OCI-LY1 (cell line): ENCODE measurements at regions not wholly inside any gene's neighbourhood (a gene's known extent, or its start where the extent isn't known, plus 50 kb on each side); places are given as distances from the start of the nearest gene placed in this dataset.

ENCODE experiments used
- H2AFZ ChIP-seq: fragments of 200-600 bp; sonication (generic), shearing (Covaris generic); 2 replicates; pipeline ENCODE4 v1.6.0; 2014; ENCODE audit warnings: antibody characterized with exemption, mild to moderate bottlenecking, low read length
- H3F3A ChIP-seq: fragments of 200-600 bp; sonication (generic), shearing (Covaris generic); 2 replicates; pipeline ENCODE4 v1.6.0; 2014; ENCODE audit warnings: mild to moderate bottlenecking, antibody characterized with exemption, low read length, moderate library complexity; ENCODE audit not compliant: insufficient read depth
- H3K27ac ChIP-seq: fragments of 200-600 bp; sonication (generic); 2 replicates; pipeline ENCODE4 v1.5.1; 2014; ENCODE audit warnings: low read length, mixed run types, mild to moderate bottlenecking, low read depth; ENCODE audit not compliant: poor library complexity, severe bottlenecking
- H3K27me3 ChIP-seq: fragments of 200-600 bp; sonication (generic); 2 replicates; pipeline ENCODE4 v1.6.0; 2014; ENCODE audit warnings: antibody characterized with exemption, mild to moderate bottlenecking, low read length, moderate library complexity; ENCODE audit not compliant: insufficient read depth
- H3K36me3 ChIP-seq: fragments of 200-600 bp; sonication (generic); 2 replicates; pipeline ENCODE4 v1.6.1; 2014; ENCODE audit warnings: mild to moderate bottlenecking, antibody characterized with exemption, low read length, moderate library complexity, mixed read lengths; ENCODE audit not compliant: insufficient read depth
- H3K4me1 ChIP-seq: fragments of 200-600 bp; sonication (generic); 2 replicates; pipeline ENCODE4 v1.5.1; 2014; ENCODE audit warnings: mild to moderate bottlenecking, low read length, moderate library complexity; ENCODE audit not compliant: insufficient read depth, severe bottlenecking
- H3K4me2 ChIP-seq: fragments of 200-600 bp; sonication (generic), shearing (Covaris generic); 2 replicates; pipeline ENCODE4 v1.6.1; 2014; ENCODE audit warnings: low read length
- H3K4me3 ChIP-seq: fragments of 200-600 bp; sonication (generic); 2 replicates; pipeline ENCODE4 v1.5.1; 2014; ENCODE audit warnings: low read length, low read depth, mild to moderate bottlenecking, mixed read lengths; ENCODE audit not compliant: poor library complexity, severe bottlenecking
- H3K79me2 ChIP-seq: fragments of 200-600 bp; shearing (Covaris generic); 2 replicates; pipeline ENCODE4 v1.6.1; 2016; ENCODE audit warnings: mixed run types, low read length, mixed read lengths; ENCODE audit not compliant: insufficient read depth
- H3K9ac ChIP-seq: fragments of 200-600 bp; sonication (generic), shearing (Covaris generic); 2 replicates; pipeline ENCODE4 v1.6.1; 2014; ENCODE audit warnings: mild to moderate bottlenecking, low read length, mixed read lengths
- H3K9me2 ChIP-seq: fragments of 200-600 bp; sonication (generic), shearing (Covaris generic); 2 replicates; pipeline ENCODE4 v1.6.1; 2014; ENCODE audit warnings: low read depth, mild to moderate bottlenecking, low read length, mixed read lengths
- H3K9me3 ChIP-seq: fragments of 200-600 bp; shearing (Covaris generic); 2 replicates; pipeline ENCODE4 v1.6.1; 2014; ENCODE audit warnings: low read length, mixed read lengths
- H4K20me1 ChIP-seq: fragments of 200-600 bp; sonication (generic), shearing (Covaris generic); 2 replicates; pipeline ENCODE4 v1.6.0; 2016; ENCODE audit warnings: mild to moderate bottlenecking, low read length; ENCODE audit not compliant: insufficient read depth
- EZH2 ChIP-seq: fragments of 200-600 bp; sonication (generic), shearing (Covaris generic); IDR thresholded peaks from 2 replicates; pipeline ENCODE4 v1.8.0; 2017; ENCODE audit warnings: borderline replicate concordance, mixed run types, mild to moderate bottlenecking, antibody characterized with exemption, low read length, moderate library complexity, mixed read lengths
- TF ChIP-seq, protein P1 (sequence below): fragments of 200-600 bp; sonication (generic), shearing (Covaris generic); IDR thresholded peaks from 2 replicates; pipeline ENCODE4 v1.5.1; 2017; ENCODE audit warnings: mild to moderate bottlenecking, antibody characterized with exemption, low read length, moderate library complexity, mixed read lengths

DNA sequence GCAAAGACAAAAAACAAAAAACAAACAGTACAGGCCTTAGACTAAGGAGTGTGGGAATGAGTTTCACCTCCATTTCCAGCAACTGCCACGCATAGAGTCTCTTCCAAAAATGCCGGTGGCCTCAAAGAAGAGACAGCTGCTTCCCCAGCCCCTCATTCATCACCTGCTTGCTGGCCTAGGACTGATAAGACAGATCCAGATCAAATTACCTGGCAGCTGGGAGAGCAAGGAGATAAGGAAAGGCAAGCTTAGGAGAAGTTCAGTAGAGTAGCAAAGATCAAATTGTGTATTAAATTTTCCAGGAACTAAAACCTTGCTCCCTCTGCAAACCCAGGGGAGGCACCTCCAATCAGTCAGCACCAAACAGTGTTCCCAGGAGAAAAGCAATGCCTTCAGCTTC is 325.8 kb upstream of the CTNNB1 start:
- 0 out of 2 replicates have a peak, but pooled peaks cover 3% of the 10 kb centered on the region for H3K27me3 ChIP-seq

DNA sequence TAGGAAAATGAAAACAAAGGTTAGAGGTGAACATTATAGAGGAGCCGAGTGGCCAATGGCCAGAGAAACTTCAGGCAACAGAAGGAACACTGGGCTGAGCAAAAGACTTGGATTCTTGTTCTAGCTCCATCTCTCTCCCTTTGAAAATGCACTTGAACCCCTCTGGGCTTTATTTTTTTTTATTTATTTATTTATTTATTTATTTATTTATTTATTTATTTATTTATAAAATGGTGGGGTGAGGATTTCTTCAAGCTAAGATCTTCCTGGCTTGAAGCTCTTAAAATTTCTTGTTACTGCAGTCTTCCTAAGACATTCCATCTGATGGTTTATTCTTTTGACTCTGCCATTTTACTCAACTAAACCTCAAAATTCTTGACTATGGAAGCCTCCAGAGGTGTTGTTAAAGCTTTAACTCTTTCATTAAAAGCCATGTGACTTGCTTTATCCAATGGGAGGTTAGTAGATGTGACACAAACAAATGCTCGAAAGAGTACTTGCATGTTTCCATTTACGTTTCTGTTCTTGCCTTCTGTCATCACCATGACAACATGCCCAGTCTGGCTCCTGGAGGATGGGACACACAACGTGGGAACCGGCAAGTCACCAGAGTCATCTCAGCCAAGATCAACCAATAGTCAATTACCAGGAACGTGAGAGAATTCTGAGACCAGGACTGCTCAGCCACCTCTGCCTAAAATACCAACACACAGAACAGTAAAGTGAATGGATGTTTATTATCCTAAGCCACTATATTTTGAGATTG is 325.2 kb upstream of the CTNNB1 start:
- Histone ChIP-seq H3K9me2 (no peaks in the 10 kb centered on the region), H3K27ac (no peak overlapping the region), H3K4me3 (no peak overlapping the region), H2AFZ (no peak overlapping the region), H3K4me2 (no peak overlapping the region), H3K9ac (no peak overlapping the region), H3K36me3 (no peaks in the 10 kb centered on the region), H4K20me1 (no peaks in the 10 kb centered on the region), H3K4me1 (no peaks in the 10 kb centered on the region), H3K9me3 (no peaks in the 10 kb centered on the region), H3F3A (no peaks in the 10 kb centered on the region), H3K27me3 (0 out of 2 replicates have a peak, but pooled peaks cover 3% of the 10 kb centered on the region), H3K79me2 (no peaks in the 10 kb centered on the region)
- TF ChIP-seq EZH2: no peak
- TF ChIP-seq, protein P1, sequence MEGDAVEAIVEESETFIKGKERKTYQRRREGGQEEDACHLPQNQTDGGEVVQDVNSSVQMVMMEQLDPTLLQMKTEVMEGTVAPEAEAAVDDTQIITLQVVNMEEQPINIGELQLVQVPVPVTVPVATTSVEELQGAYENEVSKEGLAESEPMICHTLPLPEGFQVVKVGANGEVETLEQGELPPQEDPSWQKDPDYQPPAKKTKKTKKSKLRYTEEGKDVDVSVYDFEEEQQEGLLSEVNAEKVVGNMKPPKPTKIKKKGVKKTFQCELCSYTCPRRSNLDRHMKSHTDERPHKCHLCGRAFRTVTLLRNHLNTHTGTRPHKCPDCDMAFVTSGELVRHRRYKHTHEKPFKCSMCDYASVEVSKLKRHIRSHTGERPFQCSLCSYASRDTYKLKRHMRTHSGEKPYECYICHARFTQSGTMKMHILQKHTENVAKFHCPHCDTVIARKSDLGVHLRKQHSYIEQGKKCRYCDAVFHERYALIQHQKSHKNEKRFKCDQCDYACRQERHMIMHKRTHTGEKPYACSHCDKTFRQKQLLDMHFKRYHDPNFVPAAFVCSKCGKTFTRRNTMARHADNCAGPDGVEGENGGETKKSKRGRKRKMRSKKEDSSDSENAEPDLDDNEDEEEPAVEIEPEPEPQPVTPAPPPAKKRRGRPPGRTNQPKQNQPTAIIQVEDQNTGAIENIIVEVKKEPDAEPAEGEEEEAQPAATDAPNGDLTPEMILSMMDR: no peak

More for the DNA sequence above, 325.8 kb upstream of the CTNNB1 start:
- H4K20me1 ChIP-seq: no peaks in the 10 kb centered on the region
- H2AFZ ChIP-seq: no peak overlapping the region
- H3K4me1 ChIP-seq: no peaks in the 10 kb centered on the region
- TF ChIP-seq EZH2: no peak
- TF ChIP-seq, protein P1: no peak
- H3K9me2 ChIP-seq: no peaks in the 10 kb centered on the region
- H3K4me2 ChIP-seq: no peak overlapping the region
- H3F3A ChIP-seq: no peaks in the 10 kb centered on the region
- no peaks in the 10 kb centered on the region for H3K79me2 ChIP-seq
- no peak overlapping the region for H3K9ac ChIP-seq
- H3K27ac ChIP-seq: no peak overlapping the region
- H3K36me3 ChIP-seq: no peaks in the 10 kb centered on the region
- no peak overlapping the region for H3K4me3 ChIP-seq
- H3K9me3 ChIP-seq: no peaks in the 10 kb centered on the region

DNA sequence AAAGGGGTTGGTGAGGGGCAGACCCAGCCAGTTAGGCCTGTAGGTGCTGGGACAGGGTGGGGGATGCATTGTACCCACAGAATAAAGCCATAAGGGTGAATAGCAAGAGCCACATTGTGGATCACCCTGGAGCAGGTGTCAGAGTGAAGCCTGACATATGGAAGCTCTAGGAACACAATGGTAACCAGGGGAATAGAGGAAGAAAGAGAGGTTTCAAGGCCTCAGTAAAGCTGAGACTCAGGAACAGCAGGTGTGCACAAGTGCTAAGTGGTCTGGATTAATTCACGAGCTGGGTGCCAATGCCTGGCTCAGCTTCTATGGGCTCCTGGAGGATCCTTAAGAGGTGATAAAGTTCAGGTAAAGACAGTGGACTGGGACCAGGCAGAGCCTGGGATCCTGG is 323.7 kb upstream of the CTNNB1 start:
- Histone ChIP-seq H3K27ac (no peak overlapping the region), H3F3A (no peaks in the 10 kb centered on the region), H3K9me2 (no peaks in the 10 kb centered on the region), H3K9me3 (no peaks in the 10 kb centered on the region), H4K20me1 (no peaks in the 10 kb centered on the region), H3K4me3 (no peak overlapping the region), H2AFZ (no peak overlapping the region), H3K9ac (no peak overlapping the region), H3K4me1 (no peaks in the 10 kb centered on the region), H3K4me2 (no peak overlapping the region), H3K36me3 (no peaks in the 10 kb centered on the region), H3K27me3 (0 out of 2 replicates have a peak, but pooled peaks cover 3% of the 10 kb centered on the region), H3K79me2 (no peaks in the 10 kb centered on the region)
- TF ChIP-seq EZH2: no peak
- TF ChIP-seq, protein P1: no peak
